ENCODE measurements at regions not wholly inside any gene's neighbourhood (a gene's known extent, or its start where the extent isn't known, plus 50 kb on each side); places are given as distances from the start of the nearest gene placed in this dataset.

- TF ChIP-seq CTCF (conservative IDR thresholded peaks at IDR 0.05; ENCODE audit: low read length) (no peak), EZH2phosphoT487 (IDR thresholded peaks at IDR 0.05; ENCODE audit: borderline replicate concordance, low read depth, low read length) (no peak)
Observed at GRCh38 chr6:155670655-155671054, 215.0 kb upstream of the NOX3 start.

All from OCI-LY7 (cell line).